ENCODE measurements at regions not wholly inside any gene's neighbourhood (a gene's known extent, or its start where the extent isn't known, plus 50 kb on each side); places are given as distances from the start of the nearest gene placed in this dataset.

DNA sequence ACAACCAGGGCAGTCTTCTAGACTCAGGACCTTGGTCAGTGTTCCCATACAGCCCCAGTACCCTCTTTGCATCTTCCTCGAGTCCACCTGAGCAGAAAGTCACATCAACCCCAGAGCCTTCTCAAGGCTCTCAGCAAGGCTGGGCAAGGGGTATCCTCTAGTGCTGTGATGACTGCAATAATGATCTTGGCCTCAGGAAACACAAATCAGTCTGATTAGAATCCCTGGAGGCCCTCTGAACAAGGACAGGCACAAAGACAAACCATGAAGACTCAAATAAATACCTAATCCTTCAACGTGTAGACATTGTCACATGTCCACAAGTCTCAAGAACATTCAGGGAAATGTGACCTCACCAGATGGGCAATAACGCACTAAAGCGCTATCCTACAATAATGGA lies 468.2 kb downstream of the TBC1D4 start:
- no peak for TF ChIP-seq FOSL2 (CRISPR knock-in tag; IDR thresholded peaks at IDR 0.05)
- TF ChIP-seq ZNF687 (CRISPR knock-in tag; IDR thresholded peaks at IDR 0.05), result no peak
- no peak for TF ChIP-seq ZNF281 (CRISPR knock-in tag; IDR thresholded peaks at IDR 0.05; ENCODE audit: borderline replicate concordance)
